Stimulated activated CD4-positive, alpha-beta T cell treated with anti-CD3 and anti-CD28 coated beads, Interleukin-4, amount 100 ng/mL, for 24 hours (primary cell): ENCODE measurements at regions not wholly inside any gene's neighbourhood (a gene's known extent, or its start where the extent isn't known, plus 50 kb on each side); places are given as distances from the start of the nearest gene placed in this dataset.
"Not testable (repeated sequence)": the region's sequence is repeated elsewhere in the genome, so short reads cannot be mapped to it uniquely, and the experiment has no call there.

Experiments
- DNase-seq: peaks from one replicate; pipeline ENCODE4 v3.0.0-alpha.2; 2020

DNA sequence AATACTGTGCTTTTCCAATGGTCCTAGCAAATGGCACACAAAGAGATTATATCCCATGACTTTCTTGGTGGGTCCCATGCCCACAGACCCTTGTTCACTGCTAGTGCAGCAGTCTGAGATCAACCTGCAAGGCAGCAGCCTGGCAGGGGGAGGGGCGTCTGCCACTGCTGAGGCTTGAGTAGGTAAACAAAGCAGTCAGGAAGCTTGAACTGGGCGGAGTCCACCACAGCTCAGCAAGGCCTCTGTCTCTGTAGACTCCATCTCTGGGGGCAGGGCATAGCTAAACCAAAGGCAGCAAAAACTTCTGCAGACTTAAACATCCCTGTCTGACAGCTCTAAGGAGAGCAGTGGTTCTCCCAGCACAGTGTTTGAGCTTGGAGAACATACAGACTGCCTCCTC, 82.9 kb downstream of the ZNF737 start:
- no peak for DNase-seq

DNA sequence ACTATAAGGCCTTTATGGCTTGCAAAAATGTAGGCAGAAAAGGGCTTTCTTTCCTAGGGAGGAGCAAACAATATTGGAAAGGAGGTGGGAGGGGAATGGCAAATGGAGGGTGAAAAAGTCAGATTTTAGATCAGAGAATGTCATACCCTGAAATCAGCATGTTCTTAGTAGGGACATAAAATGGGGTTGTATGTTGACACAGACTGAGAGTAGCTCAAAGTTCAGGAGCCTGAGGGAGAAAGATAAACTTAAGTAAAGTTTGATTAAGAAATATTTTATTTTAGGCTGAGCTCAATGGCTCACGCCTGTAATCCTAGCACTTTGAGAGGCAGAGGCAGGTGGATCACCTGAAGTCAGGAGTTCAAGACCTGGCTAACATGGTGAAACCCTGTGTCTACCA, 83.8 kb downstream of the ZNF737 start:
- no peak for DNase-seq

DNA sequence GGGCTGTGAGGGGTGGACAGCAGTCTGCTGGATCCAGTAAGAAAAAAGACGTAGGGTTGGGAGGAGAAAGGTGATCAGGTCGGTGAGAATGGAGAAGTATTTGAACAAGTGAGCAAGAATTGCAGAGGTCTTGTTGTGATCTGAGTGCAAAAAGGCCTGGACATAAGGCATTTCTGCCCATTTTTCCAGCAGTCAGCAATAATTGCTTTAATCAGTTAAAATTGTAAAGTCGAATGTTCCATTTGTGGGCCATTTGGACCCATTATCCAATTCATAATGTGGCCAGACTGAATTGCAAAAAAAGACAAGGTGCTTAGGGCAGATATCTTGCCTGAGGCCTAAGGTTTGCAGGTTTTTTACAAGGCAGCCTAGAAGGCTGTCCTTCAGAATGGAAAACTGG, 86.1 kb downstream of the ZNF737 start:
- DNase-seq, result no peak

DNA sequence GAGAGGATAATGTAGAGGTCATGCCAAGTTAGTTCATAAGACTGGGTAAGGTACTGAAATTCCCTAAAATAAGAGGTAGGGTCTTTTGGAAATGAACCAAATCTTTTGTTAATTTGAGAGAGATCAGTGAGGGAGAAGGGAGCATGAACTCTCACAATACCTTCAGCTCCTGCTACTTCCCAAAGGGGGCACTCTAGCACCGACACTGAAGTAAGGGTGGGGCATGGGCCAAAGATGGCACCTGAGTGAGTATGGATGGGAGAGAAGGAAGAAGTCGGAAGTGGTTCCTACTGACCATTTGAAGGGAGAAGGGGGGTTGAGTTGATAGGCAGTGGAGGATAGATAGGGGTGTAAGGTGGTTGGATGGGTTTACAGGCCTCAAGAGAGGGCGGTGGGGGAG, 86.6 kb downstream of the ZNF737 start:
- DNase-seq, result no peak

DNA sequence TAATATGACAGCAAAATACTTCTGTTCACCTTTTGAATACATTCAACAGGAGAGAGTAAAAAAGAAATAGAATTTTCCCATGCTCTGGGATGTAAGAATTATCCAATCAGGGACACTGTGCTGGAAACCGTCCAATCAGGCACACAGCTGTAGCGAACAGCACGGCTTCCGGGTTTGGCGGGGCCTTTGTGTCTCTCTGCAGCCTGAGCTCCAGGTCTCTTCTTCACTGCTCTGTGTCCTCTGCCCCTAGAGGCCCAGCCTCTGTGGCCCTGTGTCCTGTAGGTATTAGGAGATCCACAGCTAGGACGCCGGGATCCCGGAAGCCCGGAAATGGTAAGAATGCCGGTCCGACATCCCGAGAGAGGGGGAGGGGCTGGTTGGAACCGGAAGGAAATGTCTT, 92.7 kb downstream of the ZNF737 start:
- DNase-seq, result no peak

DNA sequence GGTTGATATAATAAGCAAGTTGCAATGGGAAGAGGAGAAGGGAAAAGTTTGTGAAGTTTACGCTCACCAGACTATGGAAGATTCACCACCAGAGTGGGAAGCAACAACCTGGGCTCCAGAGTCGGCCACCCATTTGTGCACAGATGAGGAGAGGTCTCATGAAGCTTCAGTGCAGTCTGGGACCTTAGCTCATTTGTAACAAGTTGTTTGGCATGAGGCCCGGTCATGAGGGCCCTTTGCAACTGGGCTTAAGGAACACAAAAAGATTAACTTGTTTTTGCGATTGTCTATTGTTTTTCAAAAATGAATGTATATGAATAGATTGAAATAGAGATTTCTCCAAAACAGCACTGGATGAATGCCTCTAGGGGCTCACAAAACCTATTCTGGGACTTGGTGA, 94.2 kb downstream of the ZNF737 start:
- no peak for DNase-seq

DNA sequence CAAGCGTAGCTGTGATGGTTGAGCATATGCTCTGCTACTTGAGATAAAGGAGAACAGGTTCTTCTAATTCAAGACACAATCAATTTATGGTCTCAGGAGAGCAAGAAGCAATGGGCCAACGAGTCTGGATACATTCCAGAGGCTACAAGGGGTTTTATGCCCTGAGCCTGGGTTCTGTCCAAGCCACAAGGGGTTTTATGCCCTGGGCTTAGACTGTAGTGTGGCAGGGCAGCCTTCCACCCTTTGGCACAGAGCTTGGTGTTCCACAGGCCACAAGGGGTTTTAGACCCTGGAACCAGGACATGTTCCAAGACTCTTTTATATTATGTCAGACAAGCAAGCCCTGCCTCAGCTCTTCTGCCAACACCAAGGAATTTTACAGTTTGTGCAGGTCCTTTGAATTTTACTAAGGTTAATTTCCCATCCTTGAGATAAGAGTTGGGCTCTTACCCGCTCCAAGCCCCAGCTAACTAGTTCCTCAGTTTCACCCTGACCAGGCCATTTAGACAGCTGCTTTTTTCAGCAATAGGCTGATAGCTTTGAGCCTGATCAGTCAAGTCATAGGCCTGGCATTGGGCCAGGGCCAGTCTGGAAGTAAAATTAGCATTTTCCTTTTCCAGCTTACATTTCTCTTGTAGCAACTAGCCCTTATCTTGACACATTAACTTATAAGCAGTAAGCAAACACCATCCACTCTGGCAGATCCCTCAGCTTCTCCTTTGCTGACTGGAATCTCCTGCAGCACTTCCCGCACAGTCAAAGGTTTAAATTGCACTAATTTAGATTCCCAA, 95.0 kb downstream of the ZNF737 start:
- no peak for DNase-seq

DNA sequence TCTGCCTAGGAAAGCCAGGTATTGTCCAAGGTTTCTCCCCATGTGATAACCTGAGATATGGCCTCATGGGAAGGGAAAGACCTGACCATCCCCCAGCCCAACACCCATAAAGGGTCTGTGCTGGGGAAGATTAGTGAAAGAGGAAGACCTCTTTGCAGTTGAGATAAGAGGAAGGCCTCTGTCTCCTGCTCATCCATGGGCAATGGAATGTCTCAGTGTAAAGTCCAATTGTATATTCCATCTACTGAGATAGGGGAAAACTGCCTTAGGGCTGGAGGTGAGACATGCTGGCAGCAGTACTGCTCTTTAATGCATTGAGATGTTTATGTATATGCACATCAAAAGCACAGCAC, 99.0 kb downstream of the ZNF737 start:
- not testable (repeated sequence) for DNase-seq

DNA sequence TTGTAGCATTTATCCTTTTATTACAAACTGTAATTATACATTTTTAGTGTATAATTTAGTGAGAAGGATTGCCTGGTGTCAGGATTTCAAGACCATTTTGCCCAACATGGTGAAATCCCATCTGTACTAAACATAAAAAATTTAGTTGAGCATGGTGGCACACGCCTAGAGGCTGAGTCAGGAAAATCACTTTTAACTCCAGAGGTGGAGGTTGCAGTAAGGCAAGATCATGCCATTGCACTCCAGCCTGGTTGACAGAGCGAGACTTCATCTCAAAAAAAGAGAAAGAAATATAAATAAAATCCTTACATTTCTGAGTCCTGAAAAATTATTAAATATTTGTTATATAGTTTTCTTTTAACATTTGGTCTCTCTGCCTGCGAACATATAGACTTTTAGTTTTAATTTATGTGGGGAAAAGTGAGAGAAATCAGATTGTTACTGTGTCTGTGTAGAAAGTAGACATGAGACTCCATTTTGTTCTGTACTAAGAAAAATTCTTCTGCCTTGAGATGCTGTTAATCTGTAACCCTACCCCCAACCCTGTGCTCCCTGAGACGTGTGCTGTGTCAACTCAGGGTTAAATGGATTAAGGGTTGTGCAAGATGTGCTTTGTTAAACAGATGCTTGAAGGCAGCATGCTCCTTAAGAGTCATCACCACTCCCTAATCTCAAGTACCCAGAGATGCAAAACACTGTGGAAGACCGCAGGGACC, 99.5 kb downstream of the ZNF737 start:
- DNase-seq, result not testable (repeated sequence)

DNA sequence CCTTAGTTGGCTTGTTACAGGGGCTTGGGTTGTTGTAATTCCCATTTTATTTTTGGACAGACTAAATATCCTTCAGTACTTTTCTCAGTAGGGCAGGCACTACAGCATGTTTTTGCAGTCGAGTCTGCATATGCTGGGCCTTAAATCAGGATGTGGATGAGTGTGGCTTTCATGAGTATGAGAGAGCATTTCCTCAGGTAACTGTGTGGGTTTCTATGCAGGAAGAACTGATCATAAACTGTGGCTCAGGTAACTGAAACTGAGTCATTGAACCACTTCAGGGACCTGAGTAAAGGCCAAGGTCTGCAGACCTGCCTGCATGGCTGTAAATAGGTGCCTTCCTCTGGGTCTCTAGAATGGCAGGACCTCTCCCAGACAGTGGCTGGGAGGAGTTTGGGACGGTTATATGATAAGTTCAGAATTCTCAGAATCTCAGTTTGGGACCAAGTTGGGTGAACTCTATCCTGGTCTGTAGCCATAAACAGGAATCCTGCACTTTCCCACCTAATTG, 112.1 kb downstream of the ZNF737 start:
- DNase-seq, result no peak

DNA sequence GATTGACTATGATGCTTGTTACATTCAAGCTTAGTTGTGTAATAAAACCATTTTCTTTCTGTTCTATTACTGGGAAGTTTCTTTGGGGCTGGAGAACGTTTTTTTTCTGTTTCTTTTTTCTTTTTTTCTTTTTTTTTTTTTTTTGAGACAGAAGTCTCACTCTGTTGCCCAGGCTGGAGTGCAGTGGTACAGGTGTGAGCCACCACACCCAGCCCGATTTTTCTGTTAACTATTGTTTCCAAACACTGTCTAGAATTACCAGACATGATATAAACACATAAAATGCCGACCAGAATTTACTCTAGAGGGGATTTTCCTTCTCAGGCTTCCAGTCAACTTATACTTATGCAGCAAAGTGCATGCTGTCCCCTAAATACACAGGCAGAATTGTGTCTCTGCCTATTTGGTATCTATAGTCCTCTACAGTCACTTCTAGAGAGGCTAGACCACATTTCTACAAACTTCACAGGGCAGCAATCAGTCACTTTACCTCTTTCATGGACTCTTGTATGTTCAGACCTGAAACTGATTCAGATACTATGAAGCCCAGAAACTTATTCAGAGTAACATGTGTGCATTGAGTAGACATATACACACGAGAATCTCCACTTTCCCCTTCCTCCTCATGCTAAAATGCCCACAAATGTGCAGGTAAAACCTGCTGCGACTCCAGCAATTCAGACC, 121.2 kb downstream of the ZNF737 start:
- DNase-seq, result no peak

DNA sequence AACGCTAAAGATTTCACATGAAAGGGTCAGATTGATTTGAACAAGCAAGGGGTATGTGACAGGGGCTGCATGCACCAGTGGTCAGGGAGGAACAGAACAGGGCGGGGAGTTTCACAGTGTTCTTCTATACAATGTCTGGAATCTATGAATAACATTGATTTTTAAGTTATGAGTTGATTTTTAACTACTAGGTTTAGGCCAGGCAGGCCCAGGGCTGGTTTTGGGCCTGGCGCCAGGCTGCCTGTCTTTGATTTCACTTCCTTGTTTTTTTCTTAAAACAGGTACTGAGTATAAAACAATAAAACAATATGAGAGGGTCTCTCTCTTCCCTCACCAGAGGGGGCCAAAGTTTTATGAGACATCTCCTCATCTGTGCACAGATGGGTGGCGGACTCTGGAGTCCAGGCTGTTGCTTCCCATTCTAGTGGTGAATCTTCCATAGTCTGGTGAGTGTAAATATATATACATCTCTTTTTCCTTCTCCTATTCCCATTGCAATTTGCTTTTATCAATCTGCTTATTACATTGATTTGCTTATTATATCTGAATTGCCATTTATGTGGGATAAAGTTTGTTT, 133.2 kb downstream of the ZNF737 start:
- not testable (repeated sequence) for DNase-seq

DNA sequence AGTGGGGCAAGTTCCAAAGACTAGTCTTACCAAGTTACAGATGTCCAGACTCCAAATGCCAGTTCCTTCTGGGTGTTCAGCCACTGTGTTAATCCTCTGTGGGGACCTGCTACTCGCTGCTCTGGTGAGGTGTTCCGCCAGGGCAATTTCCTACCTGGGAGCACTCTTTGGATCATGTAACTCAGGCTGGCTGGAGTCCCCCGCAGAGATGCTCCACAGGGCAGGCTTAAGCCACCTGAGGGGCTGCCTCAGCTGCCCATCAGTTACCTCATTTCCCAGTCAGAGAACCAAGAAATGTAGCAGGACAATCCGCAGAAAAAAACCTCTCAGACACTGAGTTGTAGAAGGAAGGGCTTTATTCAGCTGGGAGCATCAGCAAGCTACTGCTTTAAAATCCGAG, 133.8 kb downstream of the ZNF737 start:
- DNase-seq, result no peak

DNA sequence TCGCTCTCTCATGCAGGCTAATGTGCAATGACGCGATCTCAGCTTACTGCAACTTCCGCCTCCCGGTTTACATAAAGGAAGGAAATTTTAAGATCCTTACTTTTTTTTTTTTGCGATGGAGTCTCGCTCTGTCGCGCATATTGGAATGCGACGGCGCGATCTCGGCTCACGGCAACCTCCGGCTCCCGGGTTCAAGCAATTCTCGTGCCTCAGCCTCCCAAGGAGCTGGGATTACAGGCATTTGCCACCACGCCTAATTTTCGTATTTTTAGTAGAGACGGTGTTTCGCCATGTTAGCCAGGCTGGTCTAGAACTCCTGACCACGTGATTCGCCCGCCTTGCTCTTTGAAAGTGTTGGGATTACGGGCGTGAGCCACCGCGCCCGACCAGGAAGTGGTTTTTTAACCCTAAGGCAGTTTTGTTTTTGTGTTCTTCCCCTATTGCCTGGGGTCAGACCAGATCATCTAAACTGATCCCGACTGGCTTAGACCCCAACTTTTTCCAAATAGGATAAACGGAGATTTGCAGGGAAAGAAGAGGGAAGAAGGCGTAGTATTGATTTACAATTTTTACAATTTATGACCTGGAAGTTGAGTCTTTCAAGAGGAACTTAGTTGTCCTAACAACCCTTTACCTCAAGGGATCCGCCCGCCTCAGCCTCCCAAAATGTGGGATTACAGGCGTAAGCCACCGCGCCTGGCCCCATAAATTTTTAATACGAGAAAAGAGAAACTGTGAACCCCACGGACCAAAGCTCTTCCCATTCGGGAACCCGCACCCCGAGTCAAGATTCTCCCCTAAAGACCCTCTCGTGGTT, 142.0 kb downstream of the ZNF737 start:
- peak; percentile 17 for DNase-seq

DNA sequence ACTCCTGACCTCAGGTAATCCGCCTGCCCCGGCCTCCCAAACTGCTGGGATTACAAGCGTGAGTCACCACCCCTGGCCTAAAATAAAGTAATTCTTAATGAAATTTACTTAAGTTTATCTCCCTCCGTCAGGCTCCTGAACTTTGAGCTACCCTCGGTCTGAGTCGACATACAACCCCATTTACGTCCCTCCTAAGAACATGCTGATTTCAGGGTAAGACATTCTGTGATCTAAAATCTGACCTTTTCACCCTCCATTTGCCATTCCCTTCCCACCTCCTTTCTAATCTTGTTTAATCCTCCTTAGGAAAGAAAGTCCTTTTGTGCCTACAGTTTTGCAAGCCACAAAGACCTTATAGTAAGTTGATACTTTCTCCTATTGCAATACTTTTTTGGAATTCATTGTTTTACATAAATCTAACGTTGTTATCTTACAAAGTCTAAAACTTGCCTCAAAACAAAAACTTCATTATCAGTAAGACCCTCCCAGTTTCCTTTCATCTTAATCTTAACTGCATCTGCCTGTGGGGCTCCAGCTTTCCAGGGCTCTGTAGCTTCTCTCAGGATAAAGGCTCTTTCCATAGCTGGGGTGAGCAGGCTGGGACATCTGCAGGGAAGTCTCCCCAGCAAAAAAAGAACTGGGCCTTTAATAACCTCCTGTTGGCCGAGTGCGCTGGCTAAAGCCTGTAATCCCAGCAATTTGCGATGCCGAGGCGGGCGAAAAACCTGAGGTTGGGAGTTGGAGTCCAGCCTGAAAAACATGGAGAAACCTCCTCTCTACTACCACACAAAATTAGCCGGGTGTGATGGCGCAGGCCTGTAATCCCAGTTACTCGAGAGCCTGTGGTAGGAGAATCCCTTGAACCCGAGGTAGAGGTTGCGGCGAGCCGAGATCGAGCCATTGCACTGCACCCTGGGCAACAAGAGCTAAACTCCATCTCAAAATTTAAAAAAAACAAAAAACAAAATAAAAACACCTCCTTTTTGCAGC, 143.1 kb downstream of the ZNF737 start:
- no peak for DNase-seq

DNA sequence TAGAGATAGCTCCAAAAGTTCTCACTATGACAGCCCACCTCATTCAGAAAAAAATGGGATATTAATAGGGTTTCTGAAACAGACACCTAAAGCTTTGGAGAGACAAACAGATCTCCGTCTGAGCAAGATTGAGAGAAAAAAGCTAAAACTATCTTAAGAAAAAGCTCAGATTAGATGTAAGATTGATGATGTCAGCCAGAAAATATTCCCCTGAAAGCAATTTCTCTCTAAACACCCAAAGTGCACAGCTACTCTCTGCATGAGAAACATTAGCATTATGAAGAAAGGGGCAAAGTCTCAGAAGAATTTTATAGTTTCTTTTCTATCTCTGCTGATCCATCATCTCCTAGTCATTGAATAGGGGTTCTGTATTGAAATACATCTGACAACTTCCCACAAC, 148.9 kb downstream of the ZNF737 start:
- no peak for DNase-seq

DNA sequence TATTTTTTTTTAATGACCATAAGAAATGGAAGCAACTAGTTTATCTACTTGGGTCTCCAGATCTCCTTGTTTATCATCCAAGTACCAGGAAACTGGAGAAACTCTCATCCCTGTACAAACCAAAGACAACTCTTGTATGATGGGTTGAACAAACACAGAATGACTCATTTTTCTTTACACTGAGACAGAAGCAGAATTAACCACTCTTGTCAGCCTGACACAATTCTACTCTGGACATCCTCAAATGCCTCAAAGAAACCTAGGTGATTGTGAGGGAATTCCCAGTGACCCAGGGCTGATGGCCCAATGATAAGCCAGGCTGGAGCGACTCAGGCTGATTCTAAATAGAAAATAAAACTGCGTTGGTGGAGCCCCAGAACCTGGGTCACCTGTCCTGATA, 151.5 kb downstream of the ZNF737 start:
- no peak for DNase-seq

DNA sequence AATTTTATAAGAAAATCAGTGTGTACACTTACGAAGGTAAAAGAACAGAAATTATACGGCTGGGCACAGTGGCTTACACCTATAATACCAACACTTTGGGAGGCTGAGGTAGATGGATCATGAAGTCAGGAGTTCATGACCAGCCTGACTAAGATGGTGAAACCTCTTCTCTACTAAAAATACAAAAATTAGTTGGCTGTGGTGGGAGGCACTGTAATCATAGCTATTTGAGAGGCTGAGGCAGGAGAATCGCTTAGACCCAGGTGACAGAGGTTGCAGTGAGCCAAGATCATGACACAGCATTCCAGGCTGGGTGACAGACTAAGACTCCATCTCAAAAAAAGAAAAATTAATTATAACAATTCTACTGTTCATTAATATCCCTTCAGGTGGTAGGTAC, 151.9 kb downstream of the ZNF737 start:
- no peak for DNase-seq

DNA sequence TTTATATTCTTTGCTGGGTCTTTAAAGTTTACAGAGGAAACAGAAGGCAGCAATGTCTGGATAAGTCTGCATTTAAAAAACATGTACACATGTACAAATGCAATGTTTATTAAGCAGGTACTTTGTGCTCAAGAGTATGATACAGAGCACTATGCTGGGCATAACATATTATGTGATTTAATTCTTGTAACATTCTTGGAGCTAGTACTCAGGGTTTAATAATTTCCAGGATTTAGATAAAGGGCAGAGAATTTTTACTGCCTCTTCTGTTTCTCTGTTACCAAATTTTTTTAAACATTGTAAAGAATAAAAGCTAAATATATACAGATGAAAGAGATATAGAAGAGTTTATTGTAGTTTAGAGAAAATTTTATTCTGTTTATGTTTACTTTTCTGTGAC, 152.7 kb downstream of the ZNF737 start:
- no peak for DNase-seq

DNA sequence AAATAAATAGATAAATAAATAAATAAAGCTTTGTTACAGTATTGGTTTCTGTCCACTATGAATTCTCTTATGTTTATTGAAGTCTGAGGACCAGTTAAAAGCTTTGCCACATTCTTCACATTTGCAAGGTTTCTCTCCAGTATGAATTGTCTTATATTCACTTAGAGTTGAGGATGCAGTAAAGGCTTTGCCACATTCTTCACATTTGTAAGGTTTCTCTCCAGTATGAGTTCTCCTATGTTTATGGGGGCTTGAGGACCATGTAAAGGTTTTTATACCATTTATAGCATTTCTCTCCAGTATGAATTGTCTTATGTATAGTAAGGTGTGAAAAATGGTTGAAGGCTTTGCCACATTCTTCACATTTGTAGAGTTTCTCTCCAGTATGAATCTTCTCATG, 168.3 kb downstream of the ZNF737 start:
- no peak for DNase-seq

DNA sequence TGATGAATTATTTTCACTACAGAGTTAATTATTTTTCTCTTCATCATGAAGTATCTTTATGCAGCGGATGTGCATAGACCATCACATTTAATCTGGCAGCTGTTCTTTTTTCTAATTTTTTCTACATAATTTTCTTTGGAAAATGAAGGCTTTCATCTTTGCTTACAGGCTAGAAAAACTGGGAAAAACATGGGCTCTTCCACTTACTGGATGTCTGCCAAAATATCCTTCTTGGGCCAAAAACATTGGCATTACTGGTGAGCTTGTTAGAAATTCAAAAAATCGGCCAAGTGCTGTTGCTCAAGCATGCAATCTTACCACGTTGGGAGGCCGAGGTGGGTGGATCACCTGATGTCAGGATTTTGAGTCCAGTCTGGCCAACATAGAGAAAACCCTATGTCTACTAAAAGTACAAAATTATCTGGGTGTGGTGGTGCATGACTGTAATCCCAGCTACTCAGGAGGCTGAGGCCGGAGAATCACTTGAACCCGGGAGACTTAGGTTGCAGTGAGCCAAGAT, 176.8 kb downstream of the ZNF737 start:
- no peak for DNase-seq
